ENCODE measurements at regions not wholly inside any gene's neighbourhood (a gene's known extent, or its start where the extent isn't known, plus 50 kb on each side); places are given as distances from the start of the nearest gene placed in this dataset.

DNA sequence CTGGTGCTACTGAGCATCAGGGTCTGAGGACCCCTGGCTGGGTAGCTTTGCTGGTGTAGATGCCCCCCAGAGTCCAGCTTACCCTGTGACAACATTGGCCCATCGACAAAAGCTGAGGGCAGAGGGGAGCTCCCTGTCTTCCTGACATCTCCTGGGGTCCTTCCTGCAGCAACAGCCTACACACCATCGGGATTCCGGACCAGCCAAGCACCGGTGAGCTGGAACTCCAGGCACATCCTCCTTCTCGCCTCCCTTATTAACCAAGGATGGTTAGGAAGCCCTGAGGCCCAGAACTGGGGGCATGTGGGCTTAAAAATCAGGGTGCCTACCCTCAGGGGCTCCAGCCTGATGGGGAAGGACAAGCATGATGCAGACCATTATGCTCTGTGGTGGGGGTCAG, 658.0 kb downstream of the PTPRU start:
- TF ChIP-seq RFX5 (IDR thresholded peaks at IDR 0.05) (no peak), BHLHE40 (IDR thresholded peaks at IDR 0.05; ENCODE audit: low read depth, low read length) (no peak), POLR2A (IDR thresholded peaks at IDR 0.05; ENCODE audit: low read length) (no peak), JUNB (IDR thresholded peaks at IDR 0.05) (no peak), NFE2L2 (conservative IDR thresholded peaks at IDR 0.05; ENCODE audit: low read length) (no peak), NR3C1 (IDR thresholded peaks at IDR 0.05) (no peak), FOXS1 (CRISPR knock-in tag; IDR thresholded peaks at IDR 0.05) (no peak), RCOR1 (IDR thresholded peaks at IDR 0.05; ENCODE audit: low read depth, low read length) (no peak)
- TF ChIP-seq, protein P1, sequence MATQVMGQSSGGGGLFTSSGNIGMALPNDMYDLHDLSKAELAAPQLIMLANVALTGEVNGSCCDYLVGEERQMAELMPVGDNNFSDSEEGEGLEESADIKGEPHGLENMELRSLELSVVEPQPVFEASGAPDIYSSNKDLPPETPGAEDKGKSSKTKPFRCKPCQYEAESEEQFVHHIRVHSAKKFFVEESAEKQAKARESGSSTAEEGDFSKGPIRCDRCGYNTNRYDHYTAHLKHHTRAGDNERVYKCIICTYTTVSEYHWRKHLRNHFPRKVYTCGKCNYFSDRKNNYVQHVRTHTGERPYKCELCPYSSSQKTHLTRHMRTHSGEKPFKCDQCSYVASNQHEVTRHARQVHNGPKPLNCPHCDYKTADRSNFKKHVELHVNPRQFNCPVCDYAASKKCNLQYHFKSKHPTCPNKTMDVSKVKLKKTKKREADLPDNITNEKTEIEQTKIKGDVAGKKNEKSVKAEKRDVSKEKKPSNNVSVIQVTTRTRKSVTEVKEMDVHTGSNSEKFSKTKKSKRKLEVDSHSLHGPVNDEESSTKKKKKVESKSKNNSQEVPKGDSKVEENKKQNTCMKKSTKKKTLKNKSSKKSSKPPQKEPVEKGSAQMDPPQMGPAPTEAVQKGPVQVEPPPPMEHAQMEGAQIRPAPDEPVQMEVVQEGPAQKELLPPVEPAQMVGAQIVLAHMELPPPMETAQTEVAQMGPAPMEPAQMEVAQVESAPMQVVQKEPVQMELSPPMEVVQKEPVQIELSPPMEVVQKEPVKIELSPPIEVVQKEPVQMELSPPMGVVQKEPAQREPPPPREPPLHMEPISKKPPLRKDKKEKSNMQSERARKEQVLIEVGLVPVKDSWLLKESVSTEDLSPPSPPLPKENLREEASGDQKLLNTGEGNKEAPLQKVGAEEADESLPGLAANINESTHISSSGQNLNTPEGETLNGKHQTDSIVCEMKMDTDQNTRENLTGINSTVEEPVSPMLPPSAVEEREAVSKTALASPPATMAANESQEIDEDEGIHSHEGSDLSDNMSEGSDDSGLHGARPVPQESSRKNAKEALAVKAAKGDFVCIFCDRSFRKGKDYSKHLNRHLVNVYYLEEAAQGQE (IDR thresholded peaks at IDR 0.05): no peak
- TF ChIP-seq, protein P2, sequence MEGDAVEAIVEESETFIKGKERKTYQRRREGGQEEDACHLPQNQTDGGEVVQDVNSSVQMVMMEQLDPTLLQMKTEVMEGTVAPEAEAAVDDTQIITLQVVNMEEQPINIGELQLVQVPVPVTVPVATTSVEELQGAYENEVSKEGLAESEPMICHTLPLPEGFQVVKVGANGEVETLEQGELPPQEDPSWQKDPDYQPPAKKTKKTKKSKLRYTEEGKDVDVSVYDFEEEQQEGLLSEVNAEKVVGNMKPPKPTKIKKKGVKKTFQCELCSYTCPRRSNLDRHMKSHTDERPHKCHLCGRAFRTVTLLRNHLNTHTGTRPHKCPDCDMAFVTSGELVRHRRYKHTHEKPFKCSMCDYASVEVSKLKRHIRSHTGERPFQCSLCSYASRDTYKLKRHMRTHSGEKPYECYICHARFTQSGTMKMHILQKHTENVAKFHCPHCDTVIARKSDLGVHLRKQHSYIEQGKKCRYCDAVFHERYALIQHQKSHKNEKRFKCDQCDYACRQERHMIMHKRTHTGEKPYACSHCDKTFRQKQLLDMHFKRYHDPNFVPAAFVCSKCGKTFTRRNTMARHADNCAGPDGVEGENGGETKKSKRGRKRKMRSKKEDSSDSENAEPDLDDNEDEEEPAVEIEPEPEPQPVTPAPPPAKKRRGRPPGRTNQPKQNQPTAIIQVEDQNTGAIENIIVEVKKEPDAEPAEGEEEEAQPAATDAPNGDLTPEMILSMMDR (IDR thresholded peaks at IDR 0.05): no peak
